ENCODE measurements at regions not wholly inside any gene's neighbourhood (a gene's known extent, or its start where the extent isn't known, plus 50 kb on each side); places are given as distances from the start of the nearest gene placed in this dataset.

- no peak overlapping the region for H3K4me3 ChIP-seq (ENCODE audit: control insufficient read depth, low read depth, low read length)
- DNase-seq (ENCODE audit: low read depth) = no peak
- no peak for TF ChIP-seq CTCF (conservative IDR thresholded peaks at IDR 0.05; ENCODE audit: control insufficient read depth, insufficient read depth, low read depth, low read length)
Measured at GRCh38 chr5:174182111-174182510, 136.6 kb downstream of the NSG2 start.

- TF ChIP-seq CTCF (conservative IDR thresholded peaks at IDR 0.05; ENCODE audit: control insufficient read depth, insufficient read depth, low read depth, low read length) = no peak
- no peak overlapping the region for H3K4me3 ChIP-seq (ENCODE audit: control insufficient read depth, low read depth, low read length)
- no peak for DNase-seq (ENCODE audit: low read depth)
Measured at GRCh38 chr5:174183701-174184100, 138.2 kb downstream of the NSG2 start.

GRCh38 chr5:174185506-174185905 lies 140.0 kb downstream of the NSG2 start:
- no peak for TF ChIP-seq CTCF (conservative IDR thresholded peaks at IDR 0.05; ENCODE audit: control insufficient read depth, insufficient read depth, low read depth, low read length)
- DNase-seq (ENCODE audit: low read depth) = no peak

GRCh38 chr5:174186096-174186695 lies 140.7 kb downstream of the NSG2 start:
- H3K4me3 ChIP-seq (ENCODE audit: control insufficient read depth, low read depth, low read length) = no peak overlapping the region
- no peak for TF ChIP-seq CTCF (conservative IDR thresholded peaks at IDR 0.05; ENCODE audit: control insufficient read depth, insufficient read depth, low read depth, low read length)
- DNase-seq (ENCODE audit: low read depth) = no peak

More at GRCh38 chr5:174185506-174185905, 140.0 kb downstream of the NSG2 start:
- no peak overlapping the region for H3K4me3 ChIP-seq (ENCODE audit: control insufficient read depth, low read depth, low read length)

GRCh38 chr5:174187001-174187400 lies 141.5 kb downstream of the NSG2 start:
- DNase-seq (ENCODE audit: low read depth) = no peak
- H3K4me3 ChIP-seq (ENCODE audit: control insufficient read depth, low read depth, low read length) = no peak overlapping the region
- no peak for TF ChIP-seq CTCF (conservative IDR thresholded peaks at IDR 0.05; ENCODE audit: control insufficient read depth, insufficient read depth, low read depth, low read length)

- DNase-seq (ENCODE audit: low read depth) = no peak
- no peak for TF ChIP-seq CTCF (conservative IDR thresholded peaks at IDR 0.05; ENCODE audit: control insufficient read depth, insufficient read depth, low read depth, low read length)
- H3K4me3 ChIP-seq (ENCODE audit: control insufficient read depth, low read depth, low read length) = no peak overlapping the region
Measured at GRCh38 chr5:174187481-174187880, 142.0 kb downstream of the NSG2 start.

- H3K4me3 ChIP-seq (ENCODE audit: control insufficient read depth, low read depth, low read length) = no peak overlapping the region
- no peak for TF ChIP-seq CTCF (conservative IDR thresholded peaks at IDR 0.05; ENCODE audit: control insufficient read depth, insufficient read depth, low read depth, low read length)
- DNase-seq (ENCODE audit: low read depth) = peak; percentile 7
Measured at GRCh38 chr5:174188295-174188694, 142.8 kb downstream of the NSG2 start.

All from fibroblast of mammary gland (primary cell).